Breast epithelium (tissue), 3 donors: ENCODE measurements at regions not wholly inside any gene's neighbourhood (a gene's known extent, or its start where the extent isn't known, plus 50 kb on each side); places are given as distances from the start of the nearest gene placed in this dataset.

Experiments used
- CTCF ChIP-seq, 3 donors: fragments of 450-650 bp; IDR thresholded peaks; one replicate each; pipeline ENCODE4 v1.5.1; 2016 to 2017; ENCODE audit warnings: antibody characterized with exemption in 3 of 3, mild to moderate bottlenecking in 3 of 3, moderate library complexity in 3 of 3
- POLR2A ChIP-seq: fragments of 450-650 bp; IDR thresholded peaks from one replicate; pipeline ENCODE4 v1.6.1; 2016; ENCODE audit warnings: antibody characterized with exemption, mild to moderate bottlenecking, moderate library complexity

DNA sequence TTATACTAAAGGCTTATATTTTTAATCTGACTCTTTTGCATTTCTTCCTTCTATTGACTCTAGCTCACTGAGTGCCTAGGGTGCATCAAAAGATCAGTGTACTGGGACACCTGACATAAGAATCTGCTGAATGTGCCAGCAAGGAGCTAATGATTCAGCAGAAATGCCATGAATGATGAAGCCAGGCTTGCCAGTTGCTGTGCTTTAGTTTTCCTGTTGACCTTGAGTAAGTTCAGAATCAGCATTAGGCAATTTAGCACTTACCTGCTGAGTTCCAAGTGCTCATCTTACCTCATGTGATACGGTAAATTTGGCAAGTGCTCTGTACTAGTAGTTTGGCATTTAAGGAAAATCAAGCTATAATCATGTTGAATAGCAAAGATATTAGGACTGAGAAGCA is 523.2 kb upstream of the B3GALT2 start:
- TF ChIP-seq POLR2A = no peak
- TF ChIP-seq CTCF (IDR thresholded peaks at IDR 0.05) = no peak
